ENCODE measurements at regions not wholly inside any gene's neighbourhood (a gene's known extent, or its start where the extent isn't known, plus 50 kb on each side); places are given as distances from the start of the nearest gene placed in this dataset.
"Not testable (repeated sequence)": the region's sequence is repeated elsewhere in the genome, so short reads cannot be mapped to it uniquely, and the experiment has no call there.

- H3K4me1 ChIP-seq, result no peaks in the 10 kb centered on the region
- H3K4me3 ChIP-seq, result no peak overlapping the region
- no peaks in the 10 kb centered on the region for H3K27me3 ChIP-seq
- H3K9me3 ChIP-seq, result no peaks in the 10 kb centered on the region
- FAIRE-seq, result no peak
- peak in 2 of 6 donors; percentile 32 to 35 for DNase-seq
- 28 to 39% methylated on average over 2 of the region's 2 CpGs for WGBS, 2 donors
- ATAC-seq, result peak in 2 of 4 donors; percentile 68 to 71
- intact Hi-C loops (cut with DNase I), result no loop called here
- no peaks in the 10 kb centered on the region for H3K36me3 ChIP-seq
- no peak overlapping the region for H3K27ac ChIP-seq
- TF ChIP-seq, protein P1, sequence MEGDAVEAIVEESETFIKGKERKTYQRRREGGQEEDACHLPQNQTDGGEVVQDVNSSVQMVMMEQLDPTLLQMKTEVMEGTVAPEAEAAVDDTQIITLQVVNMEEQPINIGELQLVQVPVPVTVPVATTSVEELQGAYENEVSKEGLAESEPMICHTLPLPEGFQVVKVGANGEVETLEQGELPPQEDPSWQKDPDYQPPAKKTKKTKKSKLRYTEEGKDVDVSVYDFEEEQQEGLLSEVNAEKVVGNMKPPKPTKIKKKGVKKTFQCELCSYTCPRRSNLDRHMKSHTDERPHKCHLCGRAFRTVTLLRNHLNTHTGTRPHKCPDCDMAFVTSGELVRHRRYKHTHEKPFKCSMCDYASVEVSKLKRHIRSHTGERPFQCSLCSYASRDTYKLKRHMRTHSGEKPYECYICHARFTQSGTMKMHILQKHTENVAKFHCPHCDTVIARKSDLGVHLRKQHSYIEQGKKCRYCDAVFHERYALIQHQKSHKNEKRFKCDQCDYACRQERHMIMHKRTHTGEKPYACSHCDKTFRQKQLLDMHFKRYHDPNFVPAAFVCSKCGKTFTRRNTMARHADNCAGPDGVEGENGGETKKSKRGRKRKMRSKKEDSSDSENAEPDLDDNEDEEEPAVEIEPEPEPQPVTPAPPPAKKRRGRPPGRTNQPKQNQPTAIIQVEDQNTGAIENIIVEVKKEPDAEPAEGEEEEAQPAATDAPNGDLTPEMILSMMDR (IDR thresholded peaks at IDR 0.05), result no peak
These were observed 91.1 kb upstream of the ZBTB18 start for GRCh38 chr1:243959998-243960397.

DNA sequence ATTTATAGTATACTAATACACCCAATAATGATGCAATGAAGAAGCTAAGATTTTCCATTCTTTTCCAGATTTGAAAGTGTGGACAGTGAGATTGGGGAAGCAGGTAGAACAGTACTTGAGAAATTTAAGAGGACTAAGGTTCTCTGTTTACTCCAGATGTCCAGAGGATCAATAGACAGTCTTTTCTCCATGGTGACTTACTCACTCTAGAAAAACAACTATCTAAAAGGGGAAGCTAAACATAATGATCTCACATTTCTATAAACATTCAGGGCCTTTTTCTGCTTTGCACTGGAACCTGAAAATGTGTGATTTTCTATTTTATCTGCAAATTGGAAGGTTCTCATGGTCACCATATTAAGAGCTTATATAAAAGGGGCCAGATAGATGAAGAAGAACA lies 93.9 kb upstream of the ZBTB18 start:
- Histone ChIP-seq H3K27ac (no peak overlapping the region), H3K4me3 (no peak overlapping the region), H3K36me3 (no peaks in the 10 kb centered on the region), H3K27me3 (no peaks in the 10 kb centered on the region), H3K4me1 (no peaks in the 10 kb centered on the region), H3K9me3 (no peaks in the 10 kb centered on the region)
- TF ChIP-seq, protein P1 (IDR thresholded peaks at IDR 0.05), result no peak
- DNase-seq, result no peak
- FAIRE-seq, result no peak
- intact Hi-C loops (cut with DNase I), result no loop called here
- no peak for ATAC-seq

- H3K27ac ChIP-seq, result no peak overlapping the region
- TF ChIP-seq, protein P1 (IDR thresholded peaks at IDR 0.05), result no peak
- FAIRE-seq, result no peak
- no peaks in the 10 kb centered on the region for H3K9me3 ChIP-seq
- WGBS, 2 donors, result 66 to 71% methylated on average over 3 of the region's 3 CpGs
- no peak for ATAC-seq
- DNase-seq, result no peak
- no peaks in the 10 kb centered on the region for H3K4me1 ChIP-seq
- intact Hi-C loops (cut with DNase I), result no loop called here
- no peak overlapping the region for H3K4me3 ChIP-seq
- H3K27me3 ChIP-seq, result no peaks in the 10 kb centered on the region
- no peaks in the 10 kb centered on the region for H3K36me3 ChIP-seq
These were observed 94.6 kb upstream of the ZBTB18 start for GRCh38 chr1:243956450-243956849.

- H3K27ac ChIP-seq; DNase-seq; H3K27me3 ChIP-seq; H3K4me1 ChIP-seq; intact Hi-C loops (cut with DNase I); H3K9me3 ChIP-seq; ATAC-seq; H3K36me3 ChIP-seq; H3K4me3 ChIP-seq; FAIRE-seq: not testable (repeated sequence)
- 84 to 88% methylated on average over 11 of the region's 11 CpGs for WGBS, 2 donors
These were observed 99.9 kb upstream of the ZBTB18 start for GRCh38 chr1:243951207-243951606.

DNA sequence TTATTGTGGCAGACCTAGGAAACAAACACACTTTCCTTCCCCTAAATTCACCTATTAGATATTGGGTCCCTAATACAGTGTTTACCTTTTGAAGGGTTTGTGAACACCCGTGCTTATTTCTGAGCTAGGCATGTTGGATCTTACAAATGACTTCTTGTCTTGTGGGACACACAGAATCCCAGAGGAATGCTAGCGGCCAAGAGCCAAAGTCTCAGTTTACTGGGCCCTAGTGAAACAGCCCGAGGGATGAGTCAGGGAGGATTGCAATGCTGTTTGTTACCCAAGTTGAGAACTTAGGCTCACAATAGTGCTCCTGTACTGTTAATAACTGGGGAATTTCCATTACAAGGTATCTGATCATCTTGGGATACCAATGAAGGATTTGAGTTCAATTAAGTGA lies 100.1 kb upstream of the AKT3 start:
- intact Hi-C loops (cut with DNase I), result no loop called here
- no peaks in the 10 kb centered on the region for H3K36me3 ChIP-seq
- H3K9me3 ChIP-seq, result no peaks in the 10 kb centered on the region
- WGBS, 2 donors, result 67 to 71% methylated on average over 3 of the region's 3 CpGs
- ATAC-seq (no peak), FAIRE-seq (no peak), DNase-seq (no peak)
- TF ChIP-seq, protein P1 (IDR thresholded peaks at IDR 0.05), result no peak
- no peaks in the 10 kb centered on the region for H3K4me1 ChIP-seq
- H3K4me3 ChIP-seq, result no peak overlapping the region
- no peaks in the 10 kb centered on the region for H3K27me3 ChIP-seq
- no peak overlapping the region for H3K27ac ChIP-seq

DNA sequence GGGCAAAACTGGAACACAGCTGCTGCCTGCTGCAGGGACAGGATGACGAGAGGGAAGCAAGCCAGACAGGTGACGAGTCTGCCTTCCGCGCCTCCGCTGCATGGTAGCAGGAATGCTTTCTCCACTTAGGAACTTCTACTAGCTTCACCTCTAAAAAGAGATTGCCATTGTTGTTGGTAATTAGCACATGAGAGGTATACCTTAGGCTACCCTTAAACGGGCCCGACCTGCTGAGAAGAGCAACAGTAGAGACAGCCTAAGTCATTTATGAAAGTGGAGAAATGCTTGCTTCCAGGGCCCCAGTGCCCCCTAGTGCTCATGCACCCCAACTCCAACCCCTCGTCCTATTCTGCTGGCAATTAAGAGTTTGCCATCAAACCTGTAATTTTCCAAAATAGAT lies 96.9 kb upstream of the AKT3 start:
- no peak overlapping the region for H3K27ac ChIP-seq
- no peak for FAIRE-seq
- H3K36me3 ChIP-seq, result no peaks in the 10 kb centered on the region
- ATAC-seq, result peak in 1 of 4 donors; percentile 25
- TF ChIP-seq, protein P1 (IDR thresholded peaks at IDR 0.05), result no peak
- H3K9me3 ChIP-seq, result no peaks in the 10 kb centered on the region
- no peak overlapping the region for H3K4me3 ChIP-seq
- no peaks in the 10 kb centered on the region for H3K27me3 ChIP-seq
- no peak for DNase-seq
- WGBS, 2 donors, result 81 to 84% methylated on average over 8 of the region's 8 CpGs
- intact Hi-C loops (cut with DNase I), result no loop called here
- H3K4me1 ChIP-seq, result no peaks in the 10 kb centered on the region
